ENCODE measurements at regions not wholly inside any gene's neighbourhood (a gene's known extent, or its start where the extent isn't known, plus 50 kb on each side); places are given as distances from the start of the nearest gene placed in this dataset.
"Not testable (repeated sequence)": the region's sequence is repeated elsewhere in the genome, so short reads cannot be mapped to it uniquely, and the experiment has no call there.

- DNase-seq, result no peak
- Histone ChIP-seq H3K27me3 (no peaks in the 10 kb centered on the region), H3K4me3 (no peak overlapping the region), H3K36me3 (no peaks in the 10 kb centered on the region), H3K9me3 (no peaks in the 10 kb centered on the region)
These were observed 129.8 kb downstream of the SEC23A start for GRCh38 chr14:38973083-38973700.

GRCh38 chr14:38972511-38972910 lies 130.5 kb downstream of the SEC23A start:
- no peaks in the 10 kb centered on the region for H3K27me3 ChIP-seq
- no peak overlapping the region for H3K4me3 ChIP-seq
- no peaks in the 10 kb centered on the region for H3K36me3 ChIP-seq
- DNase-seq, result no peak
- no peaks in the 10 kb centered on the region for H3K9me3 ChIP-seq

- no peak for DNase-seq
- no peaks in the 10 kb centered on the region for H3K27me3 ChIP-seq
- H3K36me3 ChIP-seq, result no peaks in the 10 kb centered on the region
- no peak overlapping the region for H3K4me3 ChIP-seq
- no peaks in the 10 kb centered on the region for H3K9me3 ChIP-seq
These were observed 131.6 kb downstream of the SEC23A start for GRCh38 chr14:38971258-38971921.

GRCh38 chr14:38964630-38965029 lies 138.4 kb downstream of the SEC23A start:
- no peaks in the 10 kb centered on the region for H3K27me3 ChIP-seq
- DNase-seq, result no peak
- no peaks in the 10 kb centered on the region for H3K9me3 ChIP-seq

GRCh38 chr14:38960946-38961531 lies 142.0 kb downstream of the SEC23A start:
- Histone ChIP-seq H3K27me3 (no peaks in the 10 kb centered on the region), H3K4me3 (no peak overlapping the region), H3K36me3 (no peaks in the 10 kb centered on the region), H3K9me3 (no peaks in the 10 kb centered on the region)
- DNase-seq, result no peak

More at GRCh38 chr14:38964630-38965029, 138.4 kb downstream of the SEC23A start:
- Histone ChIP-seq H3K36me3 (no peaks in the 10 kb centered on the region), H3K4me3 (no peak overlapping the region)

- Histone ChIP-seq H3K4me3 (no peak overlapping the region), H3K9me3 (no peaks in the 10 kb centered on the region), H3K27me3 (no peaks in the 10 kb centered on the region), H3K36me3 (no peaks in the 10 kb centered on the region)
- no peak for DNase-seq
These were observed 144.0 kb downstream of the SEC23A start for GRCh38 chr14:38959021-38959420.

GRCh38 chr14:38958589-38958988 lies 144.4 kb downstream of the SEC23A start:
- Histone ChIP-seq H3K4me3 (no peak overlapping the region), H3K36me3 (no peaks in the 10 kb centered on the region), H3K27me3 (no peaks in the 10 kb centered on the region), H3K9me3 (no peaks in the 10 kb centered on the region)
- no peak for DNase-seq

- DNase-seq, result no peak
- H3K36me3 ChIP-seq, result no peaks in the 10 kb centered on the region
- H3K27me3 ChIP-seq, result no peaks in the 10 kb centered on the region
- no peaks in the 10 kb centered on the region for H3K9me3 ChIP-seq
- no peak overlapping the region for H3K4me3 ChIP-seq
These were observed 151.6 kb downstream of the SEC23A start for GRCh38 chr14:38951451-38951850.

- Histone ChIP-seq H3K27me3 (no peaks in the 10 kb centered on the region), H3K36me3 (no peaks in the 10 kb centered on the region)
- DNase-seq, result no peak
These were observed 152.4 kb downstream of the SEC23A start for GRCh38 chr14:38950676-38951075.

GRCh38 chr14:38948576-38948975 lies 154.5 kb downstream of the SEC23A start:
- Histone ChIP-seq H3K4me3 (no peak overlapping the region), H3K27me3 (no peaks in the 10 kb centered on the region), H3K9me3 (no peaks in the 10 kb centered on the region), H3K36me3 (no peaks in the 10 kb centered on the region)
- no peak for DNase-seq

More at GRCh38 chr14:38950676-38951075, 152.4 kb downstream of the SEC23A start:
- Histone ChIP-seq H3K4me3 (no peak overlapping the region), H3K9me3 (no peaks in the 10 kb centered on the region)

- no peak overlapping the region for H3K4me3 ChIP-seq
- DNase-seq, result no peak
- H3K27me3 ChIP-seq, result no peaks in the 10 kb centered on the region
- no peaks in the 10 kb centered on the region for H3K36me3 ChIP-seq
- no peaks in the 10 kb centered on the region for H3K9me3 ChIP-seq
These were observed 154.9 kb downstream of the SEC23A start for GRCh38 chr14:38948171-38948570.

GRCh38 chr14:38947343-38947742 lies 155.7 kb downstream of the SEC23A start:
- no peak for DNase-seq
- Histone ChIP-seq H3K36me3 (no peaks in the 10 kb centered on the region), H3K4me3 (no peak overlapping the region), H3K27me3 (no peaks in the 10 kb centered on the region), H3K9me3 (no peaks in the 10 kb centered on the region)

GRCh38 chr14:38944691-38945090 lies 158.3 kb downstream of the SEC23A start:
- DNase-seq, result no peak

GRCh38 chr14:38941488-38941887 lies 161.5 kb downstream of the SEC23A start:
- H3K36me3 ChIP-seq, result no peaks in the 10 kb centered on the region
- DNase-seq, result no peak
- no peaks in the 10 kb centered on the region for H3K9me3 ChIP-seq
- no peak overlapping the region for H3K4me3 ChIP-seq
- no peaks in the 10 kb centered on the region for H3K27me3 ChIP-seq

More at GRCh38 chr14:38944691-38945090, 158.3 kb downstream of the SEC23A start:
- H3K4me3 ChIP-seq, result no peak overlapping the region
- no peaks in the 10 kb centered on the region for H3K36me3 ChIP-seq
- H3K9me3 ChIP-seq, result no peaks in the 10 kb centered on the region
- H3K27me3 ChIP-seq, result no peaks in the 10 kb centered on the region

- not testable (repeated sequence) for H3K36me3 ChIP-seq
These were observed 170.4 kb downstream of the SEC23A start for GRCh38 chr14:38932653-38933000.

GRCh38 chr14:38931969-38932652 lies 170.9 kb downstream of the SEC23A start:
- H3K4me3 ChIP-seq, result no peak overlapping the region
- DNase-seq, result no peak
- H3K27me3 ChIP-seq, result no peaks in the 10 kb centered on the region
- H3K36me3 ChIP-seq, result no peaks in the 10 kb centered on the region
- H3K9me3 ChIP-seq, result no peaks in the 10 kb centered on the region

More at GRCh38 chr14:38932653-38933000, 170.4 kb downstream of the SEC23A start:
- not testable (repeated sequence) for H3K4me3 ChIP-seq, DNase-seq, H3K9me3 ChIP-seq, H3K27me3 ChIP-seq

GRCh38 chr14:38930898-38931297 lies 172.1 kb downstream of the SEC23A start:
- Histone ChIP-seq H3K9me3 (no peaks in the 10 kb centered on the region), H3K27me3 (no peaks in the 10 kb centered on the region), H3K36me3 (no peaks in the 10 kb centered on the region), H3K4me3 (no peak overlapping the region)
- DNase-seq, result no peak
